ENCODE measurements at regions not wholly inside any gene's neighbourhood (a gene's known extent, or its start where the extent isn't known, plus 50 kb on each side); places are given as distances from the start of the nearest gene placed in this dataset.

GRCh38 chr7:57362868-57363267 is 87.1 kb upstream of the ZNF716 start:
- Histone ChIP-seq H3K36me3 (ENCODE audit: control insufficient read depth, insufficient read depth, low read length) (no peaks in the 10 kb centered on the region), H3K4me1 (ENCODE audit: control insufficient read depth, insufficient read depth, low read length) (no peaks in the 10 kb centered on the region), H3K4me3 (ENCODE audit: low read length) (no peak overlapping the region), H3K27ac (ENCODE audit: low read length) (no peak overlapping the region), H3K27me3 (ENCODE audit: control insufficient read depth, insufficient read depth, low read length) (no peaks in the 10 kb centered on the region), H3K9me3 (replicated peaks; ENCODE audit: control insufficient read depth, low read depth, low read length) (peaks cover 56% of the 10 kb centered on the region)
- no peak for DNase-seq
- no CpG with 5 or more reads among the region's 5 CpGs for WGBS (ENCODE audit: insufficient coverage)

GRCh38 chr7:57363321-57363720 is 86.7 kb upstream of the ZNF716 start:
- no peak for DNase-seq
- peaks cover 56% of the 10 kb centered on the region for H3K9me3 ChIP-seq (replicated peaks; ENCODE audit: control insufficient read depth, low read depth, low read length)
- WGBS (ENCODE audit: insufficient coverage) = 73% methylated on average over 8 of the region's 8 CpGs

DNA sequence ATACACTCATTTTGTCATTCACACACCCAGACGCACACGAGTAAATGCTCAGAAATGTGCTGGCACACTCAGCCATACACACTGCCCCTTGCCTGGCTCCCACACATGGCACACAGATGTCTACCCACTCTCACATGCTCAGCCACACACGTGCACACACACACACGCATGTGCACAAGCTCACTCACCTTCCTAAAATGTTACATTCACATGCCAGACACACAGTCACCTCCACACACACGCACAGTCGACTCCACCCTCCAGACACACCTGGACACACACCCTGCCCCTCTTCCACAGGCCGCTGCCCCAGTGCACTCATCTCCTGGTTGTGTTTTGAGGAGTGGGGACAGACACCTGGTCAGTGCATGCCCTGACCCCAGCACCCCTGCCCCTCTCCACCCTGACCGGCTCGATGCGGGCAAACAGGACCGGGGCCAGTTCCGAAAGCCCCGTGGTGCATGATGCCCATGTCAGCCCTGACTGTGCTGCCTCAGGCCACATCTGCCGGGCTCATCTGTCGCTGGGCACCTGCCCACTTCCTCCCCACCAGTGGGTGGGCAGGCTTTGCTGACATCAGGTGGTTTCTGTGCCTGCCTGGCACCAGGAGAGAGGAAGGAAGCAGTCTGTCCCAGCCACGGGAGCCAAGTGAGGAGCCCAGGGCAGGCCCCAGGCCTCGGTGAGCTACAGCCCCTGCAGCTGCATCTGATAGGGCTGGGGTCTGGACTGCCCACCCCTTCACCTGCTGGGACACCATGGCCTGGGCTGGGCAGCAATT is 84.9 kb upstream of the ZNF716 start:
- H3K27ac ChIP-seq (ENCODE audit: low read length) = no peak overlapping the region
- H3K4me1 ChIP-seq (ENCODE audit: control insufficient read depth, insufficient read depth, low read length) = no peaks in the 10 kb centered on the region
- H3K9me3 ChIP-seq (replicated peaks; ENCODE audit: control insufficient read depth, low read depth, low read length) = peaks cover 60% of the 10 kb centered on the region
- H3K27me3 ChIP-seq (ENCODE audit: control insufficient read depth, insufficient read depth, low read length) = no peaks in the 10 kb centered on the region
- H3K36me3 ChIP-seq (ENCODE audit: control insufficient read depth, insufficient read depth, low read length) = no peaks in the 10 kb centered on the region
- no peak overlapping the region for H3K4me3 ChIP-seq (ENCODE audit: low read length)
- no peak for DNase-seq
- 68% methylated on average over 10 of the region's 17 CpGs for WGBS (ENCODE audit: insufficient coverage)

More at GRCh38 chr7:57363321-57363720, 86.7 kb upstream of the ZNF716 start:
- Histone ChIP-seq H3K27me3 (ENCODE audit: control insufficient read depth, insufficient read depth, low read length) (no peaks in the 10 kb centered on the region), H3K4me1 (ENCODE audit: control insufficient read depth, insufficient read depth, low read length) (no peaks in the 10 kb centered on the region), H3K27ac (ENCODE audit: low read length) (no peak overlapping the region), H3K4me3 (ENCODE audit: low read length) (no peak overlapping the region), H3K36me3 (ENCODE audit: control insufficient read depth, insufficient read depth, low read length) (no peaks in the 10 kb centered on the region)

DNA sequence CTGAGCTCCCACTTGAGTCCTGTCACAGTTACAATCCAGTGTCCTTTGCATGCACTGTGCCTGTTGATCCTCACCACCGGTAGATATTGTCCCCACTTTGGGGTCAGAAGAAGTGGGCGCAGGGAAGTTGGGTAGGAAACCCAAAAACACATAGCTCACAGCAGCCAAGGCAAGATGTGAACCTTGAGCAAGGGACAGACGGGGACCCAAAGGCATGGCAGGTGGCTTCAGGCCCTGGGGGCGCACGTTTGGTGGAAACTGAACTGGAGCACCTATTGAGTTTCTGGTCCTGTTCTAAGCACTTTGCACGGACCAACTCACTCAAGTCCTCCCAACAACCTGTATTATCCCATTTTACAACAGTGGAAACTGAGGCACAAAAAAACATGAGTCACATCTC is 82.8 kb upstream of the ZNF716 start:
- H3K27ac ChIP-seq (ENCODE audit: low read length) = no peak overlapping the region
- H3K4me3 ChIP-seq (ENCODE audit: low read length) = no peak overlapping the region
- no peak for DNase-seq
- no peaks in the 10 kb centered on the region for H3K4me1 ChIP-seq (ENCODE audit: control insufficient read depth, insufficient read depth, low read length)
- 68% methylated on average over 2 of the region's 6 CpGs for WGBS (ENCODE audit: insufficient coverage)
- peaks cover 58% of the 10 kb centered on the region for H3K9me3 ChIP-seq (replicated peaks; ENCODE audit: control insufficient read depth, low read depth, low read length)
- H3K36me3 ChIP-seq (ENCODE audit: control insufficient read depth, insufficient read depth, low read length) = no peaks in the 10 kb centered on the region
- no peaks in the 10 kb centered on the region for H3K27me3 ChIP-seq (ENCODE audit: control insufficient read depth, insufficient read depth, low read length)

DNA sequence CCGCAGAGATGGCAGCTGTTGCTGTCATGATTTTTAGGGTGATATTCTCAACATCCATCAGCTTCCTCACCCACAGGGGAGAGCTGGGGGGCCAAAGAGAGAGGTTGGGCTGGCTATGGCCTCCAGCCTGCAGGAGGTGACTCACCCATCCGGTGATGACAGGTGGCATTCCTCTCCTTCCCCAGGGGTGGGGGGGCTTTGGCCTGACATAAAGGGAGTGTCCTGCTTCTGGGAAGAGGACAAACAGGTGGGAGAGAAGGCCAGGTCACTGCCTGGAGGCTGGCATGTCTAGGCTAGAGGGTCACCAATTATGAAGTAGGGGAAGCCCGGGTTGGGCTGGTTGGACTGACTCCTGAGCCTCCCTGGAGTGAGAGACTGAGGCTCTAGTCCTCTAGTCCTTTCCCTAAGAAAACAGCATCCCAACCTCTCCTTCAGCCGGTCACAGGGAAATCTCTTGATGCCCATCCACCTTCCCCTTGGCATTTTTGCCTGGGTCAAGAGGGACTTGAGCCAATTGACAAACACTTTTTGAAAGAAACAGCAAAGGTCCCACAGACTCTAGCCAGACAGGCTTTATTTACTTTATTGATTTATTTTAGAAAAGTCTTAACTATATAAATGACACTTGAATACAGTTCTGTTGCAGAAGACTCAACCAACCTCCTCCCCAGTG is 79.8 kb upstream of the ZNF716 start:
- H3K4me3 ChIP-seq (ENCODE audit: low read length) = no peak overlapping the region
- no peak overlapping the region for H3K27ac ChIP-seq (ENCODE audit: low read length)
- H3K4me1 ChIP-seq (ENCODE audit: control insufficient read depth, insufficient read depth, low read length) = no peaks in the 10 kb centered on the region
- no peaks in the 10 kb centered on the region for H3K36me3 ChIP-seq (ENCODE audit: control insufficient read depth, insufficient read depth, low read length)
- no peaks in the 10 kb centered on the region for H3K27me3 ChIP-seq (ENCODE audit: control insufficient read depth, insufficient read depth, low read length)
- no peak for DNase-seq
- 67% methylated on average over 1 of the region's 4 CpGs for WGBS (ENCODE audit: insufficient coverage)
- H3K9me3 ChIP-seq (replicated peaks; ENCODE audit: control insufficient read depth, low read depth, low read length) = peaks cover 62% of the 10 kb centered on the region

DNA sequence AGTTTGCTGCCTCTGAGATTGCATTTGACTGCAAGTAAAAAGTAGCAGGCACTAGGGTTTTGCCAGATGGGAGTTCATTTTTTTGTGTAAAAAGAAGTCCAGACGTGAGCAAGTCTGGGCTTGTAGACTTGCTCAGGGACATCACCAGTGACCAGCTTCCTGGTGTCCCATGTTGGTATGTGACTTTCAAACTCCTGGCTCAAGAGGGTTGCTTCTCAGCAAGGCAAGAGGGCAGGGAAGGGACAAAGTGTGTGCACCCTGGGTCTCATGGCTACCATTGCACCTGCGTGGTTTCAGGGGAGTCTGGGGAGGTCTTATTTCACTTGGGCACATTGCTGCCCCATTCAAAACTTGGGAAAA is 79.3 kb upstream of the ZNF716 start:
- Histone ChIP-seq H3K4me3 (ENCODE audit: low read length) (no peak overlapping the region), H3K36me3 (ENCODE audit: control insufficient read depth, insufficient read depth, low read length) (no peaks in the 10 kb centered on the region), H3K27ac (ENCODE audit: low read length) (no peak overlapping the region), H3K9me3 (replicated peaks; ENCODE audit: control insufficient read depth, low read depth, low read length) (peaks cover 57% of the 10 kb centered on the region), H3K27me3 (ENCODE audit: control insufficient read depth, insufficient read depth, low read length) (no peaks in the 10 kb centered on the region), H3K4me1 (ENCODE audit: control insufficient read depth, insufficient read depth, low read length) (no peaks in the 10 kb centered on the region)
- no peak for DNase-seq
- 69% methylated on average over 2 of the region's 2 CpGs for WGBS (ENCODE audit: insufficient coverage)

- 63% methylated on average over 2 of the region's 2 CpGs for WGBS (ENCODE audit: insufficient coverage)
- no peaks in the 10 kb centered on the region for H3K36me3 ChIP-seq (ENCODE audit: control insufficient read depth, insufficient read depth, low read length)
Measured at GRCh38 chr7:57375783-57376182, 74.2 kb upstream of the ZNF716 start.

DNA sequence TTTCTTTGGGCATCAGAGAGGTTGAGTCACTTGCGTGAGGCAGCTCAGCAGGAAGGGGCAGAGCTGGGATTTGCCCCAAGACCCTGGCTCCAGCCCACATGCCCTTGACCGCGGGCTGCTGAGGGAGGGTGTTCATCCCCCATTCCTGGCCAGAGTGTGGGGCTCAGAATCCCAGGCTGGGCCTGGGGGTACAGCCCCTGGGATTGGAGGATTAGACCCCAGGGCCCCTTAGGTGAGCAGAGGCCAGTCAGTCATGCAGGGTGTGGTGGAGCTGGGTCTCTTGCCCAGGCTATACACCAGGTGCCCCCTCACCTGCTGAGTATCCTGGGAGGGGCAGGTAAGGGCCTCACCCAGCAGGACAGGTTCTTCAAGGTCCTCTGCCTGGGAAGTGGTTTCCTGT is 68.4 kb upstream of the ZNF716 start:
- 87% methylated on average over 3 of the region's 3 CpGs for WGBS (ENCODE audit: insufficient coverage)

More at GRCh38 chr7:57375783-57376182, 74.2 kb upstream of the ZNF716 start:
- H3K9me3 ChIP-seq (replicated peaks; ENCODE audit: control insufficient read depth, low read depth, low read length) = peaks cover 53% of the 10 kb centered on the region
- H3K27me3 ChIP-seq (ENCODE audit: control insufficient read depth, insufficient read depth, low read length) = no peaks in the 10 kb centered on the region
- H3K27ac ChIP-seq (ENCODE audit: low read length) = no peak overlapping the region
- H3K4me3 ChIP-seq (ENCODE audit: low read length) = no peak overlapping the region
- DNase-seq = no peak
- H3K4me1 ChIP-seq (ENCODE audit: control insufficient read depth, insufficient read depth, low read length) = no peaks in the 10 kb centered on the region

DNA sequence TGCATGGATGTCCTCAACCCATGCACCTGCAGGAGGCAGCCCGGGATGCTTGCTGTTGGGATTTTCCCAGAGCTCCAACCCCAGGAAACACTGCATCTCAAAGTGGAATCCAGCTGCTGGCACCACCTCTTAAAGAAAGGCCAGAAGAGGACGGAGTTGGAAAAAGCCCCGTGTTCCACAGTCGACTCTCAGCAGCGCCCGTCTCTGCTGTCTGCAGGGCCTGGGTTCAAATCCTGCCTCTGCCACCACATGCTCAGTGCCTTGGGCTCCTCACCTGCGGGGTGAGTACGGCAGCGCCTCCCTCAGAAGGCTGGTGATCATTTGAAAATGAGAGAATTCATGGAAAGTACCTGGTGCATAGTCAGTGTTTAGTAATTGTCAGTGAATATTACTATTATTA is 65.6 kb upstream of the ZNF716 start:
- no peaks in the 10 kb centered on the region for H3K36me3 ChIP-seq (ENCODE audit: control insufficient read depth, insufficient read depth, low read length)
- H3K27ac ChIP-seq (ENCODE audit: low read length) = no peak overlapping the region
- no peak overlapping the region for H3K4me3 ChIP-seq (ENCODE audit: low read length)
- DNase-seq = no peak
- no peaks in the 10 kb centered on the region for H3K4me1 ChIP-seq (ENCODE audit: control insufficient read depth, insufficient read depth, low read length)
- peaks cover 70% of the 10 kb centered on the region for H3K9me3 ChIP-seq (replicated peaks; ENCODE audit: control insufficient read depth, low read depth, low read length)
- H3K27me3 ChIP-seq (ENCODE audit: control insufficient read depth, insufficient read depth, low read length) = no peaks in the 10 kb centered on the region
- 86% methylated on average over 5 of the region's 9 CpGs for WGBS (ENCODE audit: insufficient coverage)

More for the DNA sequence above, 68.4 kb upstream of the ZNF716 start:
- Histone ChIP-seq H3K27ac (ENCODE audit: low read length) (no peak overlapping the region), H3K4me1 (ENCODE audit: control insufficient read depth, insufficient read depth, low read length) (no peaks in the 10 kb centered on the region), H3K27me3 (ENCODE audit: control insufficient read depth, insufficient read depth, low read length) (no peaks in the 10 kb centered on the region), H3K4me3 (ENCODE audit: low read length) (no peak overlapping the region), H3K36me3 (ENCODE audit: control insufficient read depth, insufficient read depth, low read length) (no peaks in the 10 kb centered on the region), H3K9me3 (replicated peaks; ENCODE audit: control insufficient read depth, low read depth, low read length) (peaks cover 70% of the 10 kb centered on the region)
- no peak for DNase-seq

DNA sequence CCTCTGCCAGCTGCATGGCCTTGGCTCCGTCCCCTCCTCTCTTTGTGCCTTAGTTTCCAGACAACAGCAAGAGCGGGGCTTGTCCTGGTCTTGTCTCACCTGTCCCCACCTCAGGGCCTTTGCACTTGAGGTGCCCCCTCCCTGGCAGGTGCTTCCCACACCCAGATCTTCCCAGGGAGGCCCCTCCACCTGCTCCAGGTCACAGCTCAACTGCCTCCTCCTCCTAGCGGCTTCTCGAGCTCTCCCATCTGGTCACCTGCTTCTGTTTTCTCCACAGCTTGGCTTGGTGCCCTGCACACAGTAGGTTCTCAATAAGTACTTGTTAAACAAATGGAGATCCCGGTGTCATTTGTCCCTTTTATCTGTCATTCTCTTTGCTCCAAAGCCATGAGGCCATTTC is 64.3 kb upstream of the ZNF716 start:
- Histone ChIP-seq H3K27me3 (ENCODE audit: control insufficient read depth, insufficient read depth, low read length) (no peaks in the 10 kb centered on the region), H3K9me3 (replicated peaks; ENCODE audit: control insufficient read depth, low read depth, low read length) (peaks cover 75% of the 10 kb centered on the region)
- WGBS (ENCODE audit: insufficient coverage) = 90% methylated on average over 4 of the region's 5 CpGs

More for the DNA sequence above, 64.3 kb upstream of the ZNF716 start:
- Histone ChIP-seq H3K4me1 (ENCODE audit: control insufficient read depth, insufficient read depth, low read length) (no peaks in the 10 kb centered on the region), H3K36me3 (ENCODE audit: control insufficient read depth, insufficient read depth, low read length) (no peaks in the 10 kb centered on the region), H3K4me3 (ENCODE audit: low read length) (no peak overlapping the region), H3K27ac (ENCODE audit: low read length) (no peak overlapping the region)
- DNase-seq = no peak

Data from muscle of leg (tissue), 3 donors.